ENCODE measurements at regions not wholly inside any gene's neighbourhood (a gene's known extent, or its start where the extent isn't known, plus 50 kb on each side); places are given as distances from the start of the nearest gene placed in this dataset.

DNA sequence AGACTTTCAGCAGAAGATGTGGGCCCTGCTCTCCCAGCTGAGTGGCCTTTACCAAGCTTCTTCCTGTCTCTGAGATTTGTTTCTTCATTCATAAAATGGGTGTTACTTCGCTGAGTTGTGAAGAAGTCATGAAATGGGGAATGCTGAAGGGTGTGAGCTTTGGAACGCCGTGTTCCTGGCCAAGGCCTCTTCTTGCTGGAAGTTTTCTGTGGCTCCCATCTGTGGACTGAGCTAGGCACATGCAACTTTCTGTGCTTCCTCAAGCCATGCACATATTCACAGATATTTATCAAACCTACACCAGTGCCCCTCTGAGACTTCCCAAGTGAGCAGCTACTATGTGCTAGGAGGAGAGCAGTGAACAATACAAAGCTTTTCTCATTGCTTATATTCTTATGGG is 106.3 kb upstream of the JUN start:
- no peak overlapping the region for H2AFZ ChIP-seq (ENCODE audit: low read depth, low read length)
- no peak overlapping the region for H3K27ac ChIP-seq (ENCODE audit: low read length)
- H3K36me3 ChIP-seq (ENCODE audit: insufficient read depth, low read length) = no peaks in the 10 kb centered on the region
- no peaks in the 10 kb centered on the region for H4K20me1 ChIP-seq (ENCODE audit: insufficient read depth)
- H3K9me2 ChIP-seq (ENCODE audit: insufficient read depth, low read length) = no peaks in the 10 kb centered on the region
- H3F3A ChIP-seq (ENCODE audit: insufficient read depth, low read length, poor library complexity, severe bottlenecking) = no peaks in the 10 kb centered on the region
- no peak overlapping the region for H3K4me2 ChIP-seq (ENCODE audit: low read length)
- H3K9me3 ChIP-seq (ENCODE audit: low read length) = no peaks in the 10 kb centered on the region
- H3K79me2 ChIP-seq (replicated peaks; ENCODE audit: insufficient read depth, low read length) = no peaks in the 10 kb centered on the region
- TF ChIP-seq, protein P1, sequence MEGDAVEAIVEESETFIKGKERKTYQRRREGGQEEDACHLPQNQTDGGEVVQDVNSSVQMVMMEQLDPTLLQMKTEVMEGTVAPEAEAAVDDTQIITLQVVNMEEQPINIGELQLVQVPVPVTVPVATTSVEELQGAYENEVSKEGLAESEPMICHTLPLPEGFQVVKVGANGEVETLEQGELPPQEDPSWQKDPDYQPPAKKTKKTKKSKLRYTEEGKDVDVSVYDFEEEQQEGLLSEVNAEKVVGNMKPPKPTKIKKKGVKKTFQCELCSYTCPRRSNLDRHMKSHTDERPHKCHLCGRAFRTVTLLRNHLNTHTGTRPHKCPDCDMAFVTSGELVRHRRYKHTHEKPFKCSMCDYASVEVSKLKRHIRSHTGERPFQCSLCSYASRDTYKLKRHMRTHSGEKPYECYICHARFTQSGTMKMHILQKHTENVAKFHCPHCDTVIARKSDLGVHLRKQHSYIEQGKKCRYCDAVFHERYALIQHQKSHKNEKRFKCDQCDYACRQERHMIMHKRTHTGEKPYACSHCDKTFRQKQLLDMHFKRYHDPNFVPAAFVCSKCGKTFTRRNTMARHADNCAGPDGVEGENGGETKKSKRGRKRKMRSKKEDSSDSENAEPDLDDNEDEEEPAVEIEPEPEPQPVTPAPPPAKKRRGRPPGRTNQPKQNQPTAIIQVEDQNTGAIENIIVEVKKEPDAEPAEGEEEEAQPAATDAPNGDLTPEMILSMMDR (IDR thresholded peaks at IDR 0.05; ENCODE audit: poor library complexity, severe bottlenecking) = no peak
- TF ChIP-seq TAF1 (IDR thresholded peaks at IDR 0.05; ENCODE audit: low read depth) (no peak), MXI1 (conservative IDR thresholded peaks at IDR 0.05; ENCODE audit: poor library complexity, severe bottlenecking) (no peak), POLR2AphosphoS5 (IDR thresholded peaks at IDR 0.05) (no peak), EZH2 (IDR thresholded peaks at IDR 0.05; ENCODE audit: borderline replicate concordance, insufficient read depth, low read length, poor library complexity, severe bottlenecking) (no peak), SMC3 (conservative IDR thresholded peaks at IDR 0.05; ENCODE audit: poor library complexity) (no peak)
- no peak overlapping the region for H3K9ac ChIP-seq (ENCODE audit: low read length)
- no peaks in the 10 kb centered on the region for H3K27me3 ChIP-seq (ENCODE audit: insufficient read depth, low read depth, low read length)
- H3K4me3 ChIP-seq (ENCODE audit: low read length) = no peak overlapping the region

DNA sequence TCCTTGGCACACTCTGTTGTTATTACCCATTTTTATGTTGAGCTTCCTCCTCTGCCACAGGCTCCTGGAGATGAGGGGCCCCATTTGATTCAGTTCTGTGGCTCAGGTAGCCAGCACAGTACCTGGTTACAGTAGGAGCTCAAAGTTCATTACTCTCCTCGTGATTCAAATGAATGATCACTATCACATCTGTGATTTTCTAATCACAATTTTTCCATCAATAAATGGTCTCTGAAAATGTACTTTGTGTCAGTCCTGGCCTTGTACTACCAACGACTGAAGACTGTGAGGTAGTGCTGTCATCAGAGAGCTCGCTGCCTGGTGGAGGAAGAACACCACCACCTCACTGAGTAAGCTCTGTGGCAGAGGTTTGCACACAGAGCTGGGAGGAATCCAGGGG is 106.8 kb upstream of the JUN start:
- no peak for TF ChIP-seq SMC3 (conservative IDR thresholded peaks at IDR 0.05; ENCODE audit: poor library complexity)
- TF ChIP-seq EP300 (conservative IDR thresholded peaks at IDR 0.05; ENCODE audit: poor library complexity, severe bottlenecking) = no peak
- TF ChIP-seq EZH2 (IDR thresholded peaks at IDR 0.05; ENCODE audit: borderline replicate concordance, insufficient read depth, low read length, poor library complexity, severe bottlenecking) = no peak
- TF ChIP-seq, protein P1 (IDR thresholded peaks at IDR 0.05; ENCODE audit: poor library complexity, severe bottlenecking) = no peak
- TF ChIP-seq, protein P2, sequence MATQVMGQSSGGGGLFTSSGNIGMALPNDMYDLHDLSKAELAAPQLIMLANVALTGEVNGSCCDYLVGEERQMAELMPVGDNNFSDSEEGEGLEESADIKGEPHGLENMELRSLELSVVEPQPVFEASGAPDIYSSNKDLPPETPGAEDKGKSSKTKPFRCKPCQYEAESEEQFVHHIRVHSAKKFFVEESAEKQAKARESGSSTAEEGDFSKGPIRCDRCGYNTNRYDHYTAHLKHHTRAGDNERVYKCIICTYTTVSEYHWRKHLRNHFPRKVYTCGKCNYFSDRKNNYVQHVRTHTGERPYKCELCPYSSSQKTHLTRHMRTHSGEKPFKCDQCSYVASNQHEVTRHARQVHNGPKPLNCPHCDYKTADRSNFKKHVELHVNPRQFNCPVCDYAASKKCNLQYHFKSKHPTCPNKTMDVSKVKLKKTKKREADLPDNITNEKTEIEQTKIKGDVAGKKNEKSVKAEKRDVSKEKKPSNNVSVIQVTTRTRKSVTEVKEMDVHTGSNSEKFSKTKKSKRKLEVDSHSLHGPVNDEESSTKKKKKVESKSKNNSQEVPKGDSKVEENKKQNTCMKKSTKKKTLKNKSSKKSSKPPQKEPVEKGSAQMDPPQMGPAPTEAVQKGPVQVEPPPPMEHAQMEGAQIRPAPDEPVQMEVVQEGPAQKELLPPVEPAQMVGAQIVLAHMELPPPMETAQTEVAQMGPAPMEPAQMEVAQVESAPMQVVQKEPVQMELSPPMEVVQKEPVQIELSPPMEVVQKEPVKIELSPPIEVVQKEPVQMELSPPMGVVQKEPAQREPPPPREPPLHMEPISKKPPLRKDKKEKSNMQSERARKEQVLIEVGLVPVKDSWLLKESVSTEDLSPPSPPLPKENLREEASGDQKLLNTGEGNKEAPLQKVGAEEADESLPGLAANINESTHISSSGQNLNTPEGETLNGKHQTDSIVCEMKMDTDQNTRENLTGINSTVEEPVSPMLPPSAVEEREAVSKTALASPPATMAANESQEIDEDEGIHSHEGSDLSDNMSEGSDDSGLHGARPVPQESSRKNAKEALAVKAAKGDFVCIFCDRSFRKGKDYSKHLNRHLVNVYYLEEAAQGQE (IDR thresholded peaks at IDR 0.05; ENCODE audit: borderline replicate concordance) = no peak
- no peak for TF ChIP-seq RAD21 (conservative IDR thresholded peaks at IDR 0.05)
- no peak for TF ChIP-seq MXI1 (conservative IDR thresholded peaks at IDR 0.05; ENCODE audit: poor library complexity, severe bottlenecking)
- TF ChIP-seq TAF1 (IDR thresholded peaks at IDR 0.05; ENCODE audit: low read depth) = no peak
- TF ChIP-seq POLR2AphosphoS5 (IDR thresholded peaks at IDR 0.05) = no peak
- Histone ChIP-seq H3K27ac (ENCODE audit: low read length) (no peak overlapping the region), H3K4me3 (ENCODE audit: low read length) (no peak overlapping the region), H3K4me2 (ENCODE audit: low read length) (no peak overlapping the region), H3F3A (ENCODE audit: insufficient read depth, low read length, poor library complexity, severe bottlenecking) (no peaks in the 10 kb centered on the region), H4K20me1 (ENCODE audit: insufficient read depth) (no peaks in the 10 kb centered on the region), H2AFZ (ENCODE audit: low read depth, low read length) (no peak overlapping the region), H3K9me3 (ENCODE audit: low read length) (no peaks in the 10 kb centered on the region), H3K36me3 (ENCODE audit: insufficient read depth, low read length) (no peaks in the 10 kb centered on the region), H3K79me2 (replicated peaks; ENCODE audit: insufficient read depth, low read length) (no peaks in the 10 kb centered on the region), H3K27me3 (ENCODE audit: insufficient read depth, low read depth, low read length) (no peaks in the 10 kb centered on the region), H3K9ac (ENCODE audit: low read length) (no peak overlapping the region), H3K9me2 (ENCODE audit: insufficient read depth, low read length) (no peaks in the 10 kb centered on the region)
